GM23338 (cell line): ENCODE measurements at regions not wholly inside any gene's neighbourhood (a gene's known extent, or its start where the extent isn't known, plus 50 kb on each side); places are given as distances from the start of the nearest gene placed in this dataset.

Source experiments
- ATAC-seq: fragments of 200-7000 bp; cut with Tn5 transposase; 3 replicates; pipeline ENCODE4 v1.9.1; 2020
- DNase-seq: peaks from one replicate; pipeline ENCODE4 v3.0.0-alpha.2; 2015; ENCODE audit warnings: low spot score
- H2AFZ ChIP-seq: fragments of 200-600 bp; sonication (generic); 2 replicates; pipeline ENCODE4 v1.8.0; 2016; ENCODE audit warnings: antibody characterized with exemption, mild to moderate bottlenecking, moderate library complexity
- H3F3A ChIP-seq: fragments of 200-600 bp; sonication (generic); replicated peaks from 2 replicates; pipeline ENCODE4 v1.8.0; 2017; ENCODE audit warnings: antibody characterized with exemption, mixed run types, low read depth
- H3K27ac ChIP-seq: fragments of 200-600 bp; sonication (generic); 2 replicates; pipeline ENCODE4 v1.6.1; 2016; ENCODE audit warnings: low read depth
- H3K27me3 ChIP-seq: fragments of 200-600 bp; sonication (generic); 2 replicates; pipeline ENCODE4 v1.8.0; 2016; ENCODE audit warnings: mild to moderate bottlenecking, mixed run types, moderate library complexity; ENCODE audit not compliant: insufficient read depth
- H3K36me3 ChIP-seq: fragments of 200-600 bp; sonication (generic); 2 replicates; pipeline ENCODE4 v1.8.0; 2016; ENCODE audit warnings: mild to moderate bottlenecking; ENCODE audit not compliant: insufficient read depth
- H3K4me1 ChIP-seq: fragments of 200-600 bp; sonication (generic); 2 replicates; pipeline ENCODE4 v1.8.0; 2016; ENCODE audit warnings: mild to moderate bottlenecking, moderate library complexity; ENCODE audit not compliant: insufficient read depth
- H3K4me2 ChIP-seq: fragments of 200-600 bp; sonication (generic); 2 replicates; pipeline ENCODE4 v1.7.1; 2017; ENCODE audit warnings: mixed run types
- H3K4me3 ChIP-seq: fragments of 200-600 bp; sonication (generic); 2 replicates; pipeline ENCODE4 v1.6.1; 2016; ENCODE audit warnings: mixed run types
- H3K79me2 ChIP-seq: fragments of 200-600 bp; sonication (generic); replicated peaks from 2 replicates; pipeline ENCODE4 v1.8.0; 2017; ENCODE audit warnings: mild to moderate bottlenecking; ENCODE audit not compliant: insufficient read depth
- H3K9me2 ChIP-seq: fragments of 200-600 bp; sonication (generic); 2 replicates; pipeline ENCODE4 v1.8.0; 2017; ENCODE audit not compliant: insufficient read depth
- H4K20me1 ChIP-seq: fragments of 200-600 bp; sonication (generic); replicated peaks from 2 replicates; pipeline ENCODE4 v1.8.0; 2017; ENCODE audit warnings: mild to moderate bottlenecking; ENCODE audit not compliant: insufficient read depth
- H3K27ac Mint-ChIP-seq: 2 replicates; pipeline ENCODE4 v1.8.0; 2020; ENCODE audit warnings: inconsistent platforms, mild to moderate bottlenecking, moderate library complexity, mixed read lengths
- H3K27me3 Mint-ChIP-seq: 3 replicates; pipeline ENCODE4 v1.8.0; 2022; ENCODE audit warnings: low read depth, mild to moderate bottlenecking, moderate library complexity, mixed read lengths, inconsistent platforms; ENCODE audit not compliant: insufficient read depth, poor library complexity
- H3K36me3 Mint-ChIP-seq: 3 replicates; pipeline ENCODE4 v1.8.0; 2021; ENCODE audit warnings: low read depth, mild to moderate bottlenecking, inconsistent platforms, moderate library complexity, mixed read lengths
- H3K4me1 Mint-ChIP-seq: 3 replicates; pipeline ENCODE4 v1.8.0; 2020; ENCODE audit warnings: mild to moderate bottlenecking, inconsistent platforms, mixed read lengths
- H3K4me3 Mint-ChIP-seq: 3 replicates; pipeline ENCODE4 v1.8.0; 2021; ENCODE audit warnings: moderate library complexity, mild to moderate bottlenecking, inconsistent platforms, mixed read lengths
- H3K9me3 Mint-ChIP-seq: 3 replicates; pipeline ENCODE4 v1.8.0; 2020; ENCODE audit warnings: moderate library complexity, mild to moderate bottlenecking, inconsistent platforms, mixed read lengths
- JUNB ChIP-seq: IDR thresholded peaks from one replicate; pipeline ENCODE4 v1.6.1; 2016; ENCODE audit warnings: antibody characterized with exemption; ENCODE audit not compliant: unreplicated experiment
- STAT1 ChIP-seq: IDR thresholded peaks from one replicate; pipeline ENCODE4 v1.6.1; 2016; ENCODE audit warnings: antibody characterized with exemption; ENCODE audit not compliant: unreplicated experiment
- ZNF331 ChIP-seq: fragments of 250-450 bp; sonication (Bioruptor Pico); IDR thresholded peaks from 2 replicates; pipeline ENCODE4 v1.5.0; 2020; ENCODE audit warnings: low read depth, mild to moderate bottlenecking, moderate library complexity
- ZNF462 ChIP-seq: fragments of 250-450 bp; sonication (Bioruptor Pico); IDR thresholded peaks from 2 replicates; pipeline ENCODE4 v1.5.0; 2020; ENCODE audit warnings: mild to moderate bottlenecking, moderate library complexity
- TF ChIP-seq, protein P1 (sequence below), 2 experiments: fragments of 200-600 bp in 1 of 2; sonication (generic) in 1 of 2; conservative IDR thresholded peaks; 2 replicates each; pipeline versions ENCODE4 v1.5.1 to v1.6.1; 2016 to 2017; ENCODE audit warnings: antibody characterized with exemption in 2 of 2, low read depth in 2 of 2, mild to moderate bottlenecking in 2 of 2, moderate library complexity in 1 of 2

GRCh38 chr2:193990868-193991267, 1666.2 kb upstream of the SLC39A10 start:
- no peaks in the 10 kb centered on the region for H3K27me3 ChIP-seq
- DNase-seq (no peak), ATAC-seq (no peak)
- no peak overlapping the region for H3K4me2 ChIP-seq
- H4K20me1 ChIP-seq: no peaks in the 10 kb centered on the region
- H3K4me3 ChIP-seq: no peak overlapping the region
- no peak for TF ChIP-seq JUNB
- TF ChIP-seq ZNF331 (CRISPR knock-in tag): no peak
- no peak for TF ChIP-seq ZNF462 (CRISPR knock-in tag)
- no peaks in the 10 kb centered on the region for H3F3A ChIP-seq
- H3K79me2 ChIP-seq: no peaks in the 10 kb centered on the region
- H3K4me1 Mint-ChIP-seq: 0 out of 3 replicates have a peak, but pooled peaks cover 3% of the 10 kb centered on the region
- no peaks in the 10 kb centered on the region for H3K36me3 ChIP-seq
- no peaks in the 10 kb centered on the region for H3K36me3 Mint-ChIP-seq
- no peak overlapping the region for H3K4me3 Mint-ChIP-seq
- no peaks in the 10 kb centered on the region for H3K9me2 ChIP-seq
- no peaks in the 10 kb centered on the region for H3K9me3 Mint-ChIP-seq
- peaks cover 1% of the 10 kb centered on the region for H3K27me3 Mint-ChIP-seq
- no peak overlapping the region for H2AFZ ChIP-seq
- no peaks in the 10 kb centered on the region for H3K4me1 ChIP-seq
- H3K27ac ChIP-seq: no peak overlapping the region
- no peak overlapping the region for H3K27ac Mint-ChIP-seq

DNA sequence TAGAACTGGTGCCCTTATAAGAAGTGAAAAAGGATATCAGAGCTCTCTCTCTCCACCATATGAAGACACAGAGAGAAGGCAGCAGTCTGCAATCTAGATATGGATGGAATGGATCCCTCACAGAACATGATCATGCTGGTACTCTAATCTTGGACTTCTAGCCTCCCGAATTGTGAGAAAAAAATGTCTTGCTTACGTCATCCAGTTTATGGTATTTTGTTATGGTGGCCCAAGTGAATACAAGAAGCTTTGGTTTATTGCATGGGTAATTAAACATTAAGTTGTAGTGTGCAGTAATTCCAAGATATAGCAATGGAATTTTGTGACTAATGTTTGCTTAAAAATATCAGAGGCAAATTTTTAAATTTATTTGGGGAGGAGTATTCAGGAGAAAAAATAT, 1667.4 kb upstream of the SLC39A10 start:
- Histone ChIP-seq H2AFZ (no peak overlapping the region), H3K4me1 (no peaks in the 10 kb centered on the region), H3K27me3 (no peaks in the 10 kb centered on the region), H3K9me2 (no peaks in the 10 kb centered on the region), H3K4me2 (no peak overlapping the region), H3K4me3 (no peak overlapping the region), H3K79me2 (no peaks in the 10 kb centered on the region), H3F3A (no peaks in the 10 kb centered on the region), H3K36me3 (no peaks in the 10 kb centered on the region), H3K27ac (no peak overlapping the region), H4K20me1 (no peaks in the 10 kb centered on the region)
- no peaks in the 10 kb centered on the region for H3K36me3 Mint-ChIP-seq
- no peaks in the 10 kb centered on the region for H3K4me1 Mint-ChIP-seq
- DNase-seq (no peak), ATAC-seq (no peak)
- no peak overlapping the region for H3K27ac Mint-ChIP-seq
- no peak overlapping the region for H3K4me3 Mint-ChIP-seq
- no peaks in the 10 kb centered on the region for H3K9me3 Mint-ChIP-seq
- H3K27me3 Mint-ChIP-seq: peaks cover 1% of the 10 kb centered on the region
- no peak for TF ChIP-seq ZNF331 (CRISPR knock-in tag)
- TF ChIP-seq, protein P1, sequence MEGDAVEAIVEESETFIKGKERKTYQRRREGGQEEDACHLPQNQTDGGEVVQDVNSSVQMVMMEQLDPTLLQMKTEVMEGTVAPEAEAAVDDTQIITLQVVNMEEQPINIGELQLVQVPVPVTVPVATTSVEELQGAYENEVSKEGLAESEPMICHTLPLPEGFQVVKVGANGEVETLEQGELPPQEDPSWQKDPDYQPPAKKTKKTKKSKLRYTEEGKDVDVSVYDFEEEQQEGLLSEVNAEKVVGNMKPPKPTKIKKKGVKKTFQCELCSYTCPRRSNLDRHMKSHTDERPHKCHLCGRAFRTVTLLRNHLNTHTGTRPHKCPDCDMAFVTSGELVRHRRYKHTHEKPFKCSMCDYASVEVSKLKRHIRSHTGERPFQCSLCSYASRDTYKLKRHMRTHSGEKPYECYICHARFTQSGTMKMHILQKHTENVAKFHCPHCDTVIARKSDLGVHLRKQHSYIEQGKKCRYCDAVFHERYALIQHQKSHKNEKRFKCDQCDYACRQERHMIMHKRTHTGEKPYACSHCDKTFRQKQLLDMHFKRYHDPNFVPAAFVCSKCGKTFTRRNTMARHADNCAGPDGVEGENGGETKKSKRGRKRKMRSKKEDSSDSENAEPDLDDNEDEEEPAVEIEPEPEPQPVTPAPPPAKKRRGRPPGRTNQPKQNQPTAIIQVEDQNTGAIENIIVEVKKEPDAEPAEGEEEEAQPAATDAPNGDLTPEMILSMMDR (conservative IDR thresholded peaks at IDR 0.05; ENCODE audit: low read depth in 2 of 2): no peak
- TF ChIP-seq STAT1: no peak
